ENCODE measurements at regions not wholly inside any gene's neighbourhood (a gene's known extent, or its start where the extent isn't known, plus 50 kb on each side); places are given as distances from the start of the nearest gene placed in this dataset.
"Not testable (repeated sequence)": the region's sequence is repeated elsewhere in the genome, so short reads cannot be mapped to it uniquely, and the experiment has no call there.

DNA sequence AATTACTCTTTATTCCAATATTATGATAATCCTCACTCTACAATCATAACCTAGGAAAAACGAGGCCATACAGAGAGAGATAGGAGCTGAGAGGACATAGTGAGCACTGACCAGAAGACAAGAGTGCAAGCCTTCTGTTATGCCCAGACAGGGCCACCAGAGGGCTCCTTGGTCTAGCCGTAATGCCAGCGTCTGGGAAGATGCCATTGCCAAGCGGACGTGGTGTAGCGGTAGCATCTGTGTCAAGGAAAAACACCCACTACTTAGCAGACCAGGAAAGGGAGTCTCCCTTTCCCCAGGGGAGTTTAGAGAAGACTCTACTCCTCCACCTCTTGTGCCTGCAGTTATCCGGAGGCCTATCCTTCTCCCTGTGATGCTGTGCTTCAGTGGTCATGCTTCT lies 2131.5 kb downstream of the TP53TG3F start:
- TF ChIP-seq CTCF (IDR thresholded peaks at IDR 0.05 in 2 of 3, conservative IDR thresholded peaks at IDR 0.05 in 1 of 3; ENCODE audit: borderline replicate concordance in 1 of 3, insufficient read depth in 1 of 3, low read depth in 2 of 3, low read length in 2 of 3) (peak in 2 of 3 experiments; percentile 60 to 76; a peak in 4 of 6 replicates), RAD21 (IDR thresholded peaks at IDR 0.05; ENCODE audit: low read depth) (peak; percentile 70)
- TF ChIP-seq EZH2phosphoT487 (IDR thresholded peaks at IDR 0.05; ENCODE audit: borderline replicate concordance); EGR1 (IDR thresholded peaks at IDR 0.05; ENCODE audit: low read depth); REST (IDR thresholded peaks at IDR 0.05; ENCODE audit: low read depth); YY1 (IDR thresholded peaks at IDR 0.05; ENCODE audit: extremely low read depth, insufficient replicate concordance, low read depth, low read length); POLR2AphosphoS5 (IDR thresholded peaks at IDR 0.05; ENCODE audit: low read depth, low read length); POLR2A (IDR thresholded peaks at IDR 0.05; ENCODE audit: borderline replicate concordance, extremely low read depth, insufficient read depth, insufficient read length); JUND (IDR thresholded peaks at IDR 0.05); EZH2 (IDR thresholded peaks at IDR 0.05): not testable (repeated sequence)
- TF ChIP-seq, protein P1, sequence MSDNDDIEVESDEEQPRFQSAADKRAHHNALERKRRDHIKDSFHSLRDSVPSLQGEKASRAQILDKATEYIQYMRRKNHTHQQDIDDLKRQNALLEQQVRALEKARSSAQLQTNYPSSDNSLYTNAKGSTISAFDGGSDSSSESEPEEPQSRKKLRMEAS (IDR thresholded peaks at IDR 0.05): not testable (repeated sequence)

Data from HCT116 (cell line).